GM12872 (cell line): ENCODE measurements at regions not wholly inside any gene's neighbourhood (a gene's known extent, or its start where the extent isn't known, plus 50 kb on each side); places are given as distances from the start of the nearest gene placed in this dataset.

ENCODE experiments used
- CTCF ChIP-seq: IDR thresholded peaks from 3 replicates; pipeline ENCODE4 v1.5.1; 2011; ENCODE audit warnings: low read depth, mild to moderate bottlenecking, low read length, moderate library complexity; ENCODE audit not compliant: insufficient read depth

- no peak for TF ChIP-seq CTCF
Observed at GRCh38 chr14:34065690-34066391, 115.0 kb upstream of the EGLN3 start.

GRCh38 chr14:34065236-34065635 lies 114.4 kb upstream of the EGLN3 start:
- TF ChIP-seq CTCF: no peak

- no peak for TF ChIP-seq CTCF
Observed at GRCh38 chr14:34064349-34064748, 113.5 kb upstream of the EGLN3 start.

- no peak for TF ChIP-seq CTCF
Observed at GRCh38 chr14:34063470-34064164, 112.7 kb upstream of the EGLN3 start.

GRCh38 chr14:34063042-34063441 lies 112.2 kb upstream of the EGLN3 start:
- no peak for TF ChIP-seq CTCF

GRCh38 chr14:34062353-34062973 lies 111.6 kb upstream of the EGLN3 start:
- no peak for TF ChIP-seq CTCF

- TF ChIP-seq CTCF: no peak
Observed at GRCh38 chr14:34060651-34060999, 109.8 kb upstream of the EGLN3 start.
